MCF 10A (cell line): ENCODE measurements at regions not wholly inside any gene's neighbourhood (a gene's known extent, or its start where the extent isn't known, plus 50 kb on each side); places are given as distances from the start of the nearest gene placed in this dataset.

Source experiments
- BruUV-seq: library from RNA; stranded (reverse); fragments of 400-500 nt; replicated peaks from 2 replicates; lab custom pipeline; 2021; lab: Mats Ljungman, UMichigan
- CTCF ChIA-PET: fragments of 300-600 bp; sonication (Branson Sonifier 250); formaldehyde crosslinking; extraction: SDS; loops from one replicate; lab custom pipeline; 2021; ENCODE audit warnings: antibody characterized with exemption, inconsistent platforms; lab: Yijun Ruan, JAX
- POLR2A ChIA-PET: fragments of 300-600, 350-650 bp; sonication (Branson Sonifier 250); formaldehyde crosslinking; extraction: SDS; loops from one replicate; lab custom pipeline; 2020; ENCODE audit warnings: antibody characterized with exemption, inconsistent platforms; lab: Yijun Ruan, JAX
- DNase-seq: peaks from one replicate; pipeline ENCODE4 v3.0.0-alpha.2; 2018; ENCODE audit not compliant: unreplicated experiment
- H3K27ac Mint-ChIP-seq: one replicate; pipeline ENCODE4 v1.8.0; 2022; ENCODE audit warnings: mild to moderate bottlenecking, low read depth, mixed read lengths; ENCODE audit not compliant: unreplicated experiment
- H3K27me3 Mint-ChIP-seq: one replicate; pipeline ENCODE4 v1.8.0; 2022; ENCODE audit warnings: mixed read lengths; ENCODE audit not compliant: insufficient read depth, unreplicated experiment
- H3K36me3 Mint-ChIP-seq: one replicate; pipeline ENCODE4 v1.8.0; 2022; ENCODE audit warnings: mild to moderate bottlenecking, moderate library complexity, mixed read lengths; ENCODE audit not compliant: insufficient read depth, unreplicated experiment
- H3K4me1 Mint-ChIP-seq: one replicate; pipeline ENCODE4 v1.8.0; 2022; ENCODE audit warnings: mixed read lengths; ENCODE audit not compliant: insufficient read depth, unreplicated experiment
- H3K4me3 Mint-ChIP-seq: one replicate; pipeline ENCODE4 v1.8.0; 2022; ENCODE audit warnings: mild to moderate bottlenecking, moderate library complexity, mixed read lengths; ENCODE audit not compliant: unreplicated experiment
- H3K9me3 Mint-ChIP-seq: one replicate; pipeline ENCODE4 v1.8.0; 2022; ENCODE audit warnings: mixed read lengths; ENCODE audit not compliant: unreplicated experiment
- CTCF ChIP-seq: fragments of 200-600 bp; IDR thresholded peaks from one replicate; pipeline ENCODE4 v1.8.0; 2022; ENCODE audit warnings: antibody characterized with exemption, mild to moderate bottlenecking; ENCODE audit not compliant: unreplicated experiment
- intact Hi-C: fragments of 100-400 bp; cut with micrococcal nuclease; formaldehyde crosslinking; loops from 2 replicates; pipeline ENCODE4 v1.14.1; 2022

- Mint-ChIP-seq H3K9me3 (peaks cover 8% of the 10 kb centered on the region), H3K27ac (no peak overlapping the region), H3K36me3 (no peaks in the 10 kb centered on the region), H3K4me1 (no peaks in the 10 kb centered on the region), H3K27me3 (peaks cover 50% of the 10 kb centered on the region), H3K4me3 (no peak overlapping the region)
- intact Hi-C loops: no loop called here
- ChIA-PET CTCF (interaction anchor here (0.6 kb wide), 1 partner anchor 1141 kb away, joined by 3 read pairs; no protein-coding TSS in a partner anchor), POLR2A (no interaction called here)
- TF ChIP-seq CTCF: no peak
- no peak for DNase-seq
- no TSS peak for BruUV-seq
These were observed 225.8 kb downstream of the PTPRU start for GRCh38 chr1:29462096-29462495.

GRCh38 chr1:29461115-29461739 is 224.9 kb downstream of the PTPRU start:
- intact Hi-C loops: no loop called here
- peaks cover 8% of the 10 kb centered on the region for H3K9me3 Mint-ChIP-seq
- H3K4me1 Mint-ChIP-seq: no peaks in the 10 kb centered on the region
- peaks cover 58% of the 10 kb centered on the region for H3K27me3 Mint-ChIP-seq
- BruUV-seq: no TSS peak
- no peak for DNase-seq
- TF ChIP-seq CTCF: no peak
- ChIA-PET CTCF (interaction anchor here (0.7 kb wide), 1 partner anchor 632 kb away, joined by 3 read pairs; no protein-coding TSS in a partner anchor), POLR2A (no interaction called here)
- H3K4me3 Mint-ChIP-seq: no peak overlapping the region
- no peaks in the 10 kb centered on the region for H3K36me3 Mint-ChIP-seq
- no peak overlapping the region for H3K27ac Mint-ChIP-seq

GRCh38 chr1:29460694-29461093 is 224.4 kb downstream of the PTPRU start:
- peaks cover 8% of the 10 kb centered on the region for H3K9me3 Mint-ChIP-seq
- no peaks in the 10 kb centered on the region for H3K4me1 Mint-ChIP-seq
- intact Hi-C loops: no loop called here
- H3K36me3 Mint-ChIP-seq: no peaks in the 10 kb centered on the region
- no TSS peak for BruUV-seq
- ChIA-PET CTCF (no interaction called here), POLR2A (no interaction called here)
- no peak for TF ChIP-seq CTCF
- peaks cover 64% of the 10 kb centered on the region for H3K27me3 Mint-ChIP-seq
- H3K27ac Mint-ChIP-seq: no peak overlapping the region
- no peak overlapping the region for H3K4me3 Mint-ChIP-seq
- DNase-seq: no peak

- Mint-ChIP-seq H3K9me3 (peaks cover 4% of the 10 kb centered on the region), H3K4me1 (no peaks in the 10 kb centered on the region), H3K27ac (no peak overlapping the region), H3K27me3 (peaks cover 61% of the 10 kb centered on the region), H3K4me3 (no peak overlapping the region), H3K36me3 (no peaks in the 10 kb centered on the region)
- TF ChIP-seq CTCF: no peak
- POLR2A ChIA-PET: interaction anchor here (0.6 to 1.0 kb wide), 2 partner anchors 13 to 1048 kb away, joined by 3 read pairs; no protein-coding TSS in a partner anchor
- BruUV-seq: no TSS peak
- CTCF ChIA-PET: no interaction called here
- DNase-seq: no peak
- intact Hi-C loops: no loop called here
These were observed 223.8 kb downstream of the PTPRU start for GRCh38 chr1:29460041-29460610.
